ENCODE measurements at regions not wholly inside any gene's neighbourhood (a gene's known extent, or its start where the extent isn't known, plus 50 kb on each side); places are given as distances from the start of the nearest gene placed in this dataset.

- TF ChIP-seq ESRRG (CRISPR knock-in tag; IDR thresholded peaks at IDR 0.05): no peak
- no peak for TF ChIP-seq POU6F1 (CRISPR knock-in tag; IDR thresholded peaks at IDR 0.05; ENCODE audit: borderline replicate concordance, low read depth)
- no peak for TF ChIP-seq ZFP30 (CRISPR knock-in tag; IDR thresholded peaks at IDR 0.05)
- no peak for TF ChIP-seq BACH2 (CRISPR knock-in tag; IDR thresholded peaks at IDR 0.05; ENCODE audit: borderline replicate concordance)
- no peak for TF ChIP-seq GLIS3 (CRISPR knock-in tag; IDR thresholded peaks at IDR 0.05)
- TF ChIP-seq ZFP3 (CRISPR knock-in tag; IDR thresholded peaks at IDR 0.05): no peak
These were observed 133.7 kb upstream of the MON1B start for GRCh38 chr16:77057161-77057774.

All from SK-N-SH treated with all-trans-retinoic acid at 6 μM for 48 hours (cell line).